ENCODE measurements at regions not wholly inside any gene's neighbourhood (a gene's known extent, or its start where the extent isn't known, plus 50 kb on each side); places are given as distances from the start of the nearest gene placed in this dataset.

DNA sequence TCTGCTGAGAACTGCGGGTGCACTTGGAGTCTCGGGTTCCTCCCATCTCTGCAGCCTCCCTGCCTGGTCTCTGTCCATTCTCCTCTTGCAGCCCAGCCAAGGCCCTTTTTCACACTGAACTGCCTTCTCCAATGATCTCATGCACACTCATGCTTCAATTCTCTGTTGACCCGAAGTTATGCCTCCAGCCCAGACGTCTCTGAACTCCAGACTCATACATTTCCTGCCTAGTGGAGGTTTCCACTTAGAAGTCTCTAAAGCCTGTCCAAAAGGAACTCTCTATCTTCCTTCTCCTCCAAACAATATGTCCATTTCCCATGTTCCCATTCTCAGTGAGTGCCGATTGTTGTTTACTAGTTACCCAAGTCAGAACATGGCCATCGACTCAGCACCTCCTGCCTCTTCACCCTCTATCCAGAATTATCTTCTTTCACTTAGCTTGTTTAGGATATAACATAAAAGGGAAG is 155.2 kb downstream of the IRS1 start:
- TF ChIP-seq ZNF274 (IDR thresholded peaks at IDR 0.05; ENCODE audit: low read depth, low read length) (no peak), YY1 (IDR thresholded peaks at IDR 0.05; ENCODE audit: insufficient read depth, insufficient read length) (no peak)
